Left cardiac atrium (tissue), 4 donors: ENCODE measurements at regions not wholly inside any gene's neighbourhood (a gene's known extent, or its start where the extent isn't known, plus 50 kb on each side); places are given as distances from the start of the nearest gene placed in this dataset.
A peak's percentile ranks its signal among the peaks of the same experiment; 100 is the strongest.
"Not testable (repeated sequence)": the region's sequence is repeated elsewhere in the genome, so short reads cannot be mapped to it uniquely, and the experiment has no call there.

ENCODE experiments used
- ATAC-seq, 2 donors: fragments of 200-7000 bp; cut with Tn5 transposase; one replicate each; pipeline ENCODE4 v1.9.1; 2020; ENCODE audit warnings: mild to moderate bottlenecking in 2 of 2, moderate library complexity in 2 of 2
- DNase-seq: peaks from one replicate; pipeline ENCODE4 v3.0.0-alpha.2; 2020
- intact Hi-C, 2 donors: fragments of 100-400 bp; cut with DNase I; formaldehyde crosslinking; loops; one replicate each; pipeline versions ENCODE4 v1.14.1 to v1.15.1; 2022 to 2023
- donor health status: DM: no; HTN: yes; CAD: no.
- donor health status: DM: no; HTN: yes; CAD: no; lungs with severe emphysema.
- donor health status: DM: yes; HTN: yes; CAD: no.
- donor health status: Dilated cardiomyopathy.

DNA sequence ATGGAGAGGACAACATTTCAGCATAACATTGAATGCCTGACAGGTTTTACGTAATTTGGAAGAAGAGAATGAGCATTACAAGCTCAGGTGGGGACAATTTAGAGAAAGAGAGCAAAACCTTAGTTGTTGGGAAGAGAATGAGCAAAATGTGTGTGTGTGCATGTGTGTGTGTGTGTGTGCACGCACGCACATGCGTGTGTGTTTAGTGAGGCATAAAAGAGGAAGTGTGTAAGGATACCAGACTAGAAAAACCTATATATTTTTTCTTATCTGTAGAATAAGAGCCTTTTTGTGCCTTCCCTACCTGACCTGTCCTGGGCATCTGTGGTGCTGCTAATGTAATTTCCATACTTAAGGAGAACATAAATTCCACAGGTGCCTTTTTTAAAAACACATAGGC lies 99.0 kb upstream of the PLXNA2 start:
- DNase-seq: no peak
- no peak for ATAC-seq
- intact Hi-C loops: no loop called here

DNA sequence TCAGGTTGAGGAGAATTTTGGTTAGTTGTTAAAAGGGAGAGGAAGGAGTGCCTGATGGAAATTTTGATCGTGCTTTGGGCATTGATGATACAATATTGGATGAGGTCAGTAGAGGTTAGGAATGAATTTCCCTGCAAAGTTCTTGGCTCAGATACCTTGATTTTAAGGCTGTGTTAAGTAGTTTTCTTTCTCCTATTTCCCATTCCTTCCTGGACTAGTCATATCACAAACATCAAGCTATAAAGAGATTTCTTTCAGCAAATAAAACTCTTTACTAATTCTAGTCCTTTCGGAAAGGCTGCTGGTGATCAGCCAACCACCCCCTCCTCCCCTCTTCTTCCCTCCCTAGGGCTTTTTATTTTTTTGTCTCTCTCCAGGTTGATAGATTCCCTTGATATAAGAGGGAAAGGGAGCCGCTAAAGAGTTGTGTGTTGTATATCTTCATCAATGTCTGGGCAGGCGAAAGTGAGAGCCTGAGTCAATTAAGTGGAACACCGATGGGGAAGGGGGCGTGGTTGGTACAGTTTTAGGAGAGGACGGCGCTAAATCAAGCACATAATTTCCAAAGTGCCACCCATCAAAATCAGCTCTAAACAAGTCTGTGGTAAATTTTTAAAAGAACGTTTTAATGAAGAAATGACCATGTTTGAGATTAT lies 100.1 kb upstream of the PLXNA2 start:
- no peak for DNase-seq
- intact Hi-C loops: no loop called here

DNA sequence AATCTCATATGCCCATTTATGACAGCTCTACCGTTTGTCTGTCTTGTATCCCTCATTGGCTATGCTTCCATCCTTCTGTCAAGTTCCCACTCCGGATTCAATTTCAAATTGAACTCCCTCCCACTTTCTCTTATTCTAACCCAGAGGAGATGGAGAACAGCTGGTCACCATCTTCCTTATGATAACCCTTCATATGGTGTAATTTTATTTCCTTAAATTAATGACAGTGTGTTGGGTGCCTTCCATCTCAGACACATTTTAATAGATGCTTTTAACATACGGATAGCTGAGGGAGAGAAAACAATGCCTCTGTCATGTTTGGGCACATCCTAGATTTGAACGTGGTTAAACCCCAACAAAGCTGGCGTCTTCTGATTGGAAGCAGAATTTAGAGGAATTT lies 103.0 kb upstream of the PLXNA2 start:
- DNase-seq (no peak), ATAC-seq (no peak)
- intact Hi-C loops: no loop called here

More for the DNA sequence above, 100.1 kb upstream of the PLXNA2 start:
- ATAC-seq: no peak

DNA sequence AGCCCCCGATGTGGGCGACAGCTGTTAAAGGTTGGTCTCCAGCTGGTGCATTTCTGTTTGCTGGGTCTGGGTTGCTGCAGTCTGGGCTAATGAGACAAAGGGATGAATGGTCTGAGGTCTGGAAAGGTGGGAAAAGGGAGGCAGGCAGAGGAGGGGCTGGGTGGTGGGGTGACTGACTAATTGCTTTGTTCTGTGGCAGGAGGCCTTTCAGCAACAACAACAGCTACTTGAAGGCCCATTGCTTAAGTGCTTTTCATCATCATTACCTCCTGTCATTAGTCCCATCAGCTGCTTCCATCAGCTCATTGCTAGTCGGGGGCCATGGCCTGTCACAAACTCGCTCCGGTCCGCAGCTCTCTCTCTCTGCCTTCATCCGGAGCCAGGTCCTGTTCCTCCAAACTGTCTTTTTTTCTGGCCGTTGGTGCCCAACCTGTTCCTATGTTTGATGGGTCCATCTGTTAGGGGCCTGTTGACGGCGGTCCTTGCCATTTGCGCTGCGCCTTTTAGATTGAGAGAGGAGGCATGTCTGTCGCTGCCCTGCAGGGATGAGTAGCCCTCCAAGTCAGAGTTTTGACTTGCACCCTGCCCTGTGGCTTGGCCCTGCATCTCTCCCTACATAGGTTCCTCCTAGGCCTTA lies 105.6 kb upstream of the PLXNA2 start:
- intact Hi-C loops: no loop called here
- ATAC-seq: no peak
- no peak for DNase-seq

DNA sequence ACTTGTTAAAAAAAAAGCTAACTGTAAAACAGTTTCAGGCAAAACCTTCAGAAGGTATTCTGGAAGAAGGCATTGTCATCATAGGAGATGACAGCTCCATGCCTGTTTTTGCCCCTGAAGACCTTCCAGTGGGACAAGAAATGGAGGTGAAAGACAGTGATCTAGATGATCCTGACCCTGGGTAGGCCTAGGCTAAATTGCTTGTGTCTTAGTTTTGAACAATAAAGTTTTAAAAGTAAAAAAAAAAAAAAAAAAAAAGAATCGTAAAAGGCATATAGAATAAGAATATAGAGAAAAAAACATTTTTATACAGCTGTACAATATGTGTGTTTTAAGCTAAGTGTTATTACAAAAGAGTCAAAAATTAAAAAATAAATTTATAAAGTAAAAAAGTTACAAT lies 106.6 kb upstream of the PLXNA2 start:
- intact Hi-C loops: no loop called here
- no peak for DNase-seq
- no peak for ATAC-seq

DNA sequence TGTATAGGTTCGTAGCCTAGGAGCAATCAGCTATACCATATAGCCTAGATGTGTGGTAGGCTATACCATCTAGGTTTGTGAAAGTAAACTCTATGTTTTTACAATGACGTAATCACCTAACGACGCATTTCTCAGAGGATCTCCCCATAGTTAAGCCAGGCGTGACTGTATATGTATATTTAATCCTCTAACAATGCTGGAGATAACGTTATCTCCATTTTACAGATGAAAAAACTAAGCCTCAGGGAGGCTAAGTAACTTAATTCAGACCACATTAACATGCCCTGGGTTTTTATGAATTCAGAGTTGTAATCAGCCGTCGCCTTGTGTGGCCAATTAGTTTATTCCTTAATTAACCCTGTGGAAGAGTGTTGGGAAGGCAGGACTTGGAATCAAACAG lies 107.7 kb upstream of the PLXNA2 start:
- no peak for DNase-seq
- intact Hi-C loops: no loop called here
- ATAC-seq: no peak

DNA sequence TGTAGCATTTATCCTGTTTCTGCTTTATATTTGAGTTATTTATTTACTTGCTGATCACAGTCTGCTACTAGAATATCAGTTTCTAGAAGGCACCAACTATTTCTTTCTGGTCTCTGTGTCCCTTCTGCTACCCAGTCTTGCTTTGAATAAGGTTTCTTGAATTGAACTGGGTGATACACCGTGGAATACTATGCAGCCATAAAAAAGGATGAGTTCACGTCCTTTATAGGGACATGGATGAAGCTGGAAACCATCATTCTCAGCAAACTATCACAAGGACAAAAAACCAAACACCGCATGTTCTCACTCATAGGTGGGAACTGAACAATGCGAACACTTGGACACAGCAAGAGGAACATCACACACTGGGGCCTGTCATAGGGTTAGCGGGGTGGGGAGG lies 109.6 kb upstream of the PLXNA2 start:
- intact Hi-C loops, DNase-seq, ATAC-seq: not testable (repeated sequence)

DNA sequence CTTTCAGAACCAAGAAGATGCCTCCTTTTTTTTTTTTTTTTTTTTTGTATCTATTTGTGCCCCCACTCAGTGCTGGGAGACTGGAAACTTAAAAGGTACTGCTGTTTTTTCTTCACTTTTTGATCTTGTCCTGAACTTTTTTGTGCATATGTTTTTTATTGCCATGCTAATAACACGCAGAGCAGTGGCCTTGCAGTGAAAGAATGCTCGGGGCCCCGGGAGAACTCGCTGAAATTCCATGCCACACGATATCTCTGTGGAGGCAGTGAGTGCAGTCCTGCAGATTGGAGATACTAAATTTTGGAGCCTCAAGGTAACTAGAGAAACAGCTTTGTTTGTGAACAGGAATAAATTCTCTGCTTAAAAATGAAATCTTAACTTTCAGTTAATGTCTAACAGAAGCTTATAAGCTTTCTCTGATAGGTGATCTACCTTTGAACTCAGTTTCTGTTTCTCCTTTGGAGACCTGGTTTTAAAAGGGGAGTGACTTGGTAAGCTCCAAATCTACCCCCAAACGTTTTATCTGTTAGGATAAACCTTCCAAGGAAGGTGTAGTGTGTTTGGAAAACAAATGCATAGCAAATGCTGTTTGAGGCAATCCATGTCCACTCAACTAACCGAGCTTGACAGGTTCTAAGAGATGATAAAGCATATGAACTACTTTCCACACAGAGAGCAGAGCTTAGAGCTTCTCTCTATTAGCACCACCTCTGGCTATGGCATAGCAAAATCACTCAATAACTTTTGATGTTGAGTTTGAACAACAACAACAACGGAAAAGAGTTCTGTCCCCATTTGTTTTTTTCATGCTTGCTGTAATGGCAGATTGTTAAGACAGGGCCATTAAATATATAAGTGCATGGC lies 113.7 kb upstream of the PLXNA2 start:
- no peak for DNase-seq
- intact Hi-C loops: no loop called here
- no peak for ATAC-seq

DNA sequence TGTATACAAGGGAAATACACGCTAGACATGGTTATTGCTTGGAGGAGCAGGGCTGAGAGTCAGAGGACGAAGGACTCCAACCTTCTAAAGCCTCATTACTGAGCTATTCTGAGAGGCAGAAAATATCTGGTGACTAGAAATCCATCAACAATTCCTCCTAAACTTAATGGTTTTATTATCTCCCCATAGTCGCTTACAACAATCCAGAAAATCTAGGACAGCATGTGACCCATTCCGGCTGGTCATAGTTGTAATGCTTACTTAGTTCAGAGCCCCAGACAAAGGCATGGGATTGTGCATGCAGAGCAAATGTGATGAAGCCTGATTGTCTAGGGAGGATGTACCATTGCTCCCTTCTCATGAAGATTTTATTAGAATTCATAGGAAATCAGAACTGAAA lies 114.5 kb upstream of the PLXNA2 start:
- DNase-seq (no peak), ATAC-seq (no peak)
- intact Hi-C loops: no loop called here

DNA sequence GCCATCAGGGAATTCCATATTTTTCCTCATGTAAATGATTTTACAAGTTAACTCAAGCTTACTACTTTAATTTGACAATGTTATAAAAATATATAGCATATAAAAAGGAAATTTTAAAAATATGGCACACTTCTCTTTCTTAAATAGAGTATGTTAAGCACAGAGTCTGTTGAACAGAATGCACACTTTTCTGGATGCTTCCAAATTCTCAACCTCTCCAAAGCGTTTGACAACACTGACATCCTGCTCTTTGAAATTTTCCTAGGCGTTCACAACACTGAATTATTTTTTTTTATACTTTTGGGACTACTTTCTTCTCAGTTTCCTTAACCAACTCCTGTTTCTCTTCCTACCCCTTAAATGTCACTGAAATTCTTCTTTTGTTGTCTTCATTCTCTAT lies 117.8 kb upstream of the PLXNA2 start:
- no peak for ATAC-seq
- intact Hi-C loops: no loop called here
- DNase-seq: no peak

DNA sequence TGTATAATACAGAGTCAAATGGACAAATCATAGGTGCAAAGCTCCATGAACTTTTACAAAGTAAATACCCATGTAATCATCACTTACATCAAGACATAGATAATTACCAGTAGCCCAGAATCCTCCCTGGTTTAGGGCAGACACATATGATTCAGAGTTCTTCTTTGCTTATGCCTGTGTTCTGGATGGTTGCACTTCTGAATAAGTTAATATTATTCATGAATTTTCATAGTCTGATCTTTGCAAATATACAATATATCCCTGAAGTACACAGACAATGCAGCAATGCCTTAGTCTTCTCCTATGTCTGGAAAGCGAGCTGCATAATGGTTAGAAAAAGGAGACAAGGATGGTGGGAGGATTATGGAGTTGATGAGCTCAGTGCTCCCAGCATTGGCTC lies 122.4 kb upstream of the PLXNA2 start:
- DNase-seq (no peak), ATAC-seq (no peak)
- intact Hi-C loops: no loop called here

DNA sequence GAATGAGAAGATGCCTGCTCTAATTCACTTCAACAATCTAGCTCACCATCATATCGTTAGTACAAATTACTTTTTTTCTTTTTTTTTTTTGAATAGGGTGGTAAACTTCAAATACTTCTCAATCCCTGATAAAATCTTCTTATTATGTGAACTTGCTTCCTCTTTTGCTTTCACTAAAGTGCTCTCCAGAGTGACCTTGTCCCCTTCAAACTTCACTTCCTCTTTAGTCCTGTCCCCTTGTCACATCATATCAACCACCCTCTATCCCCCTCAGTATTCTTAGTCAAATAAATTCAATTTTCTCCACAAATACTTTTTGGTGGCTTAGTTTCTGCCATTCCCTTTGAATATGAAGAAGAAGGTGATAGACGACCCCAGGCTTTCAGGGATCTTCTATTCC lies 124.9 kb upstream of the PLXNA2 start:
- intact Hi-C loops: no loop called here
- ATAC-seq (no peak), DNase-seq (no peak)

DNA sequence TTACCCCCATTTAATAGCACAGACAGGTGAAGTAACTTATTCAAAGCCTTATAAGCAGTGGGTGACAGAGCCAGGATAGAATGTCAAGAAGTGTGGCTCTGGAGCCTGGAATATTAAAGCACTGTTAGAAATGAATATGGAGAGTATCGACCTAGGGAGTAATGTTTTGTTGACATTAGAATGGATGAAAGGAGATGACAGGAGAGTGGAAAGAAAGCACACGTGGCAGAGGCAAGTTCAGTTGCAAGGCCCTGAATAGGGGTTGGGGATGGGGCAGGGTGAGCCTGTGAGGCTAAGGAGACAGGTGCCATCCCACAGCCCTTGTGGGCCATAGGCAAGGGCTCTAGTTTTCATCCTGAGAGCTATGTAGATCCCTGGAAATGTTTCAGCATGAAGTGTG lies 125.5 kb upstream of the PLXNA2 start:
- intact Hi-C loops: no loop called here
- DNase-seq: no peak

DNA sequence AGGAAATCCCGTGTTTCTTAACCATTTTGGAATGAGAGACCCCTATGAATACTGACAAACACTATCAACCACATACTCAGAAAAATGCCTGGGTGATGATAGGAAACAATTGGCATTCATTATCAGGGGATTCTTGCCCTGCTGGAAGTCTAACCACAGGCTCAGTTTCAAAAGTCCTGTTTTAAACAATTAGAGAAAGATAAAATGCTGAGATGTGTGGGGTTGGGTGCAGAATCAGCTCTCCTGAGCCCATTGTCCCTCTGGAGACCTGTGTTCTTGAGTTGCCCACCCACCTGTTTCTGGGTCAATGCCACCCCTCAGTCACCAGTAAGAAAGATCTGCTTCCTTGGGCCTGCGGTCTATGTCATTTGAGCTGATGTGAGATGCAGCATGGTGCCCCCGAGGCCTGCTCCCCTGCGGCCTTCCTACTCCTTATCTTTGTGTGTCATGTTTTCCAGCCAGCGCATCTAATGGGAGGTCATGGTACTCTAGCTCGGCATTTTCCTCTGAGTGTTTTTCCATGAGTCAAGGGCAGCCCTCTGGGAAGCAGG lies 130.3 kb upstream of the PLXNA2 start:
- ATAC-seq (no peak), DNase-seq (no peak)
- intact Hi-C loops: no loop called here

More for the DNA sequence above, 125.5 kb upstream of the PLXNA2 start:
- ATAC-seq: no peak

DNA sequence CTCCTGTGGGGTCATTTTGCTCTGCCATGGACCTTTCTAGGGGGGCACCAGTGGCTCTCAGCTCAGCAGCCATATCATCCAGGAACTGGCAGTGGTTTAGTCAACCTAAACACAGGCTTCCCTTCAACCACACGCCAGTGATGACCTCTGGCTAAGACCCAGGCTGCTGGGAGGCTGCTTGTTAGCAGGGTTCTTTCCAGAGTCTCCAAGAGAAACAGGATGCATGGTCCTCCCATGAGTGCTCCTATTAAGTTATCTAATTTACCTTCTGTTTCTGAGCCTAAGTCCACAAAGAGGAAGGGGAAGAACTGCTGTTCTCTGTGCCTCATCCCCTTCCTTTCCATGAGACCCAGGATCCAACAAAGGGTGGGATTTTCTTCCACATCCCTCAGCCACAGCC lies 137.3 kb upstream of the PLXNA2 start:
- ATAC-seq: no peak
- DNase-seq: peak; percentile 18
- intact Hi-C loops: no loop called here

DNA sequence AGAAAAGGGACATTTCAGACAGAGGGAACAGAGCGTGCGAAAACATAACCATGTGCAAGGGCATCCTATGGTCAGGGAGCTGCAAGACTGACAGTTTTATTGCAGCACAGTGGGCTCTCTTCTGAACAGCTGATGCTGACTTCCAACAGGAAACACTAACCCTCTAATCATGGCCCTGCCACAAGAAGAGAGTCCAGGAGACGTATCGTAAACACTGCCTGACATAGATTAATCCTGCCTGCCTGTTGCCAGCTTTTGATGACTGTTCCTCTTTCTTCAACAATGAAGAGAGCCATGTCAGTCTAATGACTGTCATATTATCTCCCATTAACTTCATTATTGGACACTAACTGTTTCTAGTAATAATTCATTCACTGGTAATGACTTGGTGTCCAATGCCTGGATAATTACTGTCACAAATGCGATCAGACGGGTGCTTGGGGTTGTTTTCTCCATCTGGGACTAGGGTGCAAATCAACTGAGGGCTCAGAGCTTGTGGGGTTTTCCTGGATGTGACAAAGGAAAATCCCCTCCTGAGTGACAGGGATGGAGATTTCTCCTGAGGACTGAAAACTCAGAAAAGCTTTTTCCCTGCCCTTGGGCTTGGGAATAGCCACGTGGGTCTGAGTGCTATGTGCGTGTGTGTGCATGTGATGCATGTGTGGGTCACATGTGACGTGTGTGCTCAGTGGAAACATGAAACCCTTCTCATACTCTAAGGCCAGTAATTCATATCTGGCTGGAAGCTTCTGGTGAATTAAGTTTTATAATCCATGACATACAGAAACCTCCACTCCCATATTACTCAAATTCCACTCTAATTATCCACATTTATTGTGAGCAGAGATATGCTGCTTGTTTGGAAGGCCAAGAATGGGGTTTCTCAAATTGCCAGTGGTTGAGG lies 144.0 kb upstream of the PLXNA2 start:
- no peak for DNase-seq
- intact Hi-C loops: no loop called here

DNA sequence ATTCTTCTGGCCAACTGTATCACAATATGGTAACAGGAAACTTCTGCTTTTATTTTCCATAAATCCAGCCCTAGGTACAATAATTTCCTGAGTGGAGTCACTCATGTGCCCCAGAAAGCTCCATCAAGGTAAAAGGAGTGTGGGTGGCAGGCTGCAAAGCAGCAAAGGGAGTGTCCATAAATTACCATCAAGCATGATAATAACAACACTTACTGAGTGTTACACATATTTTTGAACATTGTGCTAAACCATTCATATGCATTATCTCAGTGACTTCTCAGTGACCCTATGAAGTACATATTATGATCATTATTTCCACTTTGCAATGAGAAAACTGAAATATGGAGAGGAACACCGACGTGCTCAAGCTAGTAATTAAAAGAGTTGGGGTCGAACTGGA lies 149.2 kb upstream of the PLXNA2 start:
- ATAC-seq: no peak
- DNase-seq: no peak
- intact Hi-C loops: no loop called here

More for the DNA sequence above, 144.0 kb upstream of the PLXNA2 start:
- no peak for ATAC-seq

DNA sequence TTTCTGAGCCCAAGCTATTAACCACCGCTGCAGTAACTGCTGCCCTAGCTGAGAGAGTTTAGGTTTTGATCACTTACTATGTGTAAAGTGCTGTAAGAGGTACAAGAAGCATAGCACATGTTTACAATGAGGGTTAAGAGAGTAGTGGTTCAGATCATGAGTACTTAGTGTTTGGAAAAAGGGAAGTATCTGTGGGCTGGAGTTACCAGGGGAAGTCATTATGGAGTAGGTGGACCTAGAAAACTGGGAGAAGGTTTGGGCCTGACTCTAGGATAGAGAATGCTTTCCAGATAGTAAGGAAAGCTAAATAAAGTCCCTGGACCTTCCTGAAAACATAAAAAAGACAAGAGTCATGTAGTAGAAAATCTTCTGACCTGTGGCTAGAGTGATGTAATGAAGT lies 149.6 kb upstream of the PLXNA2 start:
- intact Hi-C loops: no loop called here
- ATAC-seq (no peak), DNase-seq (no peak)

DNA sequence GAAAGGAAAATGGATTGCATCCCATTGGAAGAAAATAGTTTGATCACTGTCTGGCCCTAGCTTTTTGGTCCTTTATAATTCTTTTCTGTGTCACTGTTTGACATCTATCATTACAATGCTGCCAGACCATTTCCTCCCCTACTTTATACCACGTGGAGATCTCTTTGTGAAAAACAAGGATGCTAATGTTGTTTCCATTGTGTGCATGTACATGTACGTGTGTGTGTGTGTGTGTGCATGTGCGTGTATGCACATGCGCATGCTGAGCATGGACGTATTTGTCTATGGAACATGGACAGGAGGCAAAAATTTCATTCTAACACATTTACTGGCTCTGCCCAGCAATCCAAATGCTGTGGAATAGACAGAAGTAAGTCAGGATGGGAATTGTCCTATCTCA lies 153.1 kb upstream of the PLXNA2 start:
- intact Hi-C loops: no loop called here
- ATAC-seq: no peak
- no peak for DNase-seq
